ENCODE measurements at regions not wholly inside any gene's neighbourhood (a gene's known extent, or its start where the extent isn't known, plus 50 kb on each side); places are given as distances from the start of the nearest gene placed in this dataset.

- H3K9me3 Mint-ChIP-seq (ENCODE audit: unreplicated experiment) = no peaks in the 10 kb centered on the region
- H3K27ac Mint-ChIP-seq (ENCODE audit: unreplicated experiment) = no peak overlapping the region
- no peak for TF ChIP-seq CTCF (IDR thresholded peaks at IDR 0.05)
- no peak overlapping the region for H3K4me3 Mint-ChIP-seq (ENCODE audit: unreplicated experiment)
- no peaks in the 10 kb centered on the region for H3K27me3 Mint-ChIP-seq (ENCODE audit: unreplicated experiment)
- H3K36me3 Mint-ChIP-seq (ENCODE audit: unreplicated experiment) = no peaks in the 10 kb centered on the region
- no peak for DNase-seq (ENCODE audit: extremely low spot score, unreplicated experiment)
- peaks cover 1% of the 10 kb centered on the region for H3K4me1 Mint-ChIP-seq (ENCODE audit: unreplicated experiment)
These were observed 464.3 kb upstream of the ID2 start for GRCh38 chr2:8217468-8218030.

- H3K27me3 Mint-ChIP-seq (ENCODE audit: unreplicated experiment) = no peaks in the 10 kb centered on the region
These were observed 462.8 kb upstream of the ID2 start for GRCh38 chr2:8219096-8219495.

GRCh38 chr2:8219631-8220355, 462.1 kb upstream of the ID2 start:
- H3K27ac Mint-ChIP-seq (ENCODE audit: unreplicated experiment) = no peak overlapping the region
- H3K9me3 Mint-ChIP-seq (ENCODE audit: unreplicated experiment) = no peaks in the 10 kb centered on the region
- no peaks in the 10 kb centered on the region for H3K36me3 Mint-ChIP-seq (ENCODE audit: unreplicated experiment)
- no peaks in the 10 kb centered on the region for H3K27me3 Mint-ChIP-seq (ENCODE audit: unreplicated experiment)
- no peak for DNase-seq (ENCODE audit: extremely low spot score, unreplicated experiment)
- peaks cover 1% of the 10 kb centered on the region for H3K4me1 Mint-ChIP-seq (ENCODE audit: unreplicated experiment)
- no peak for TF ChIP-seq CTCF (IDR thresholded peaks at IDR 0.05)
- no peak overlapping the region for H3K4me3 Mint-ChIP-seq (ENCODE audit: unreplicated experiment)

More at GRCh38 chr2:8219096-8219495, 462.8 kb upstream of the ID2 start:
- no peak overlapping the region for H3K27ac Mint-ChIP-seq (ENCODE audit: unreplicated experiment)
- no peak overlapping the region for H3K4me3 Mint-ChIP-seq (ENCODE audit: unreplicated experiment)
- peaks cover 1% of the 10 kb centered on the region for H3K4me1 Mint-ChIP-seq (ENCODE audit: unreplicated experiment)
- DNase-seq (ENCODE audit: extremely low spot score, unreplicated experiment) = no peak
- no peaks in the 10 kb centered on the region for H3K9me3 Mint-ChIP-seq (ENCODE audit: unreplicated experiment)
- TF ChIP-seq CTCF (IDR thresholded peaks at IDR 0.05) = no peak
- H3K36me3 Mint-ChIP-seq (ENCODE audit: unreplicated experiment) = no peaks in the 10 kb centered on the region

- H3K36me3 Mint-ChIP-seq (ENCODE audit: unreplicated experiment) = no peaks in the 10 kb centered on the region
- H3K9me3 Mint-ChIP-seq (ENCODE audit: unreplicated experiment) = no peaks in the 10 kb centered on the region
- DNase-seq (ENCODE audit: extremely low spot score, unreplicated experiment) = peak; percentile 57
- H3K4me1 Mint-ChIP-seq (ENCODE audit: unreplicated experiment) = no peaks in the 10 kb centered on the region
- H3K4me3 Mint-ChIP-seq (ENCODE audit: unreplicated experiment) = no peak overlapping the region
- no peak for TF ChIP-seq CTCF (IDR thresholded peaks at IDR 0.05)
- H3K27me3 Mint-ChIP-seq (ENCODE audit: unreplicated experiment) = peaks cover 2% of the 10 kb centered on the region
- no peak overlapping the region for H3K27ac Mint-ChIP-seq (ENCODE audit: unreplicated experiment)
These were observed 458.7 kb upstream of the ID2 start for GRCh38 chr2:8222979-8223694.

- no peaks in the 10 kb centered on the region for H3K4me1 Mint-ChIP-seq (ENCODE audit: unreplicated experiment)
- H3K27ac Mint-ChIP-seq (ENCODE audit: unreplicated experiment) = no peak overlapping the region
- no peak overlapping the region for H3K4me3 Mint-ChIP-seq (ENCODE audit: unreplicated experiment)
- H3K27me3 Mint-ChIP-seq (ENCODE audit: unreplicated experiment) = peaks cover 2% of the 10 kb centered on the region
- H3K9me3 Mint-ChIP-seq (ENCODE audit: unreplicated experiment) = no peaks in the 10 kb centered on the region
- no peak for TF ChIP-seq CTCF (IDR thresholded peaks at IDR 0.05)
- H3K36me3 Mint-ChIP-seq (ENCODE audit: unreplicated experiment) = no peaks in the 10 kb centered on the region
- DNase-seq (ENCODE audit: extremely low spot score, unreplicated experiment) = peak; percentile 65
These were observed 458.0 kb upstream of the ID2 start for GRCh38 chr2:8223695-8224346.
